Stimulated activated naive B cell treated with anti-CD40 and anti-IgM and Interleukin-4, amounts not matched to agents 10 μg/mL and 1 μg/mL and 100 μg/mL, for 72 hours (primary cell): ENCODE measurements at regions not wholly inside any gene's neighbourhood (a gene's known extent, or its start where the extent isn't known, plus 50 kb on each side); places are given as distances from the start of the nearest gene placed in this dataset.

Experiments
- ATAC-seq, 2 donors: fragments of 150-1000 bp; cut with Tn5 transposase; replicated peaks; 2 replicates each; pipeline ENCODE4 v1.10.0; 2021; ENCODE audit warnings: moderate library complexity in 1 of 2
- DNase-seq: peaks from one replicate; pipeline ENCODE4 v3.0.0; 2021
- H3K27ac Mint-ChIP-seq: one replicate; pipeline ENCODE4 v1.8.0; 2022; ENCODE audit warnings: mild to moderate bottlenecking, mixed read lengths
- H3K27me3 Mint-ChIP-seq, 2 donors: one replicate each; pipeline ENCODE4 v1.8.0; 2022; ENCODE audit warnings: mixed read lengths in 2 of 2
- H3K36me3 Mint-ChIP-seq, 2 donors: one replicate each; pipeline ENCODE4 v1.8.0; 2022; ENCODE audit warnings: mixed read lengths in 2 of 2, mild to moderate bottlenecking in 1 of 2
- H3K4me1 Mint-ChIP-seq, 2 donors: one replicate each; pipeline ENCODE4 v1.8.0; 2022; ENCODE audit warnings: mixed read lengths in 2 of 2, mild to moderate bottlenecking in 1 of 2
- H3K4me3 Mint-ChIP-seq, 2 donors: one replicate each; pipeline ENCODE4 v1.8.0; 2022; ENCODE audit warnings: mild to moderate bottlenecking in 2 of 2, mixed read lengths in 2 of 2, moderate library complexity in 1 of 2
- H3K9me3 Mint-ChIP-seq, 2 donors: one replicate each; pipeline ENCODE4 v1.8.0; 2022; ENCODE audit warnings: mixed read lengths in 2 of 2, mild to moderate bottlenecking in 1 of 2

DNA sequence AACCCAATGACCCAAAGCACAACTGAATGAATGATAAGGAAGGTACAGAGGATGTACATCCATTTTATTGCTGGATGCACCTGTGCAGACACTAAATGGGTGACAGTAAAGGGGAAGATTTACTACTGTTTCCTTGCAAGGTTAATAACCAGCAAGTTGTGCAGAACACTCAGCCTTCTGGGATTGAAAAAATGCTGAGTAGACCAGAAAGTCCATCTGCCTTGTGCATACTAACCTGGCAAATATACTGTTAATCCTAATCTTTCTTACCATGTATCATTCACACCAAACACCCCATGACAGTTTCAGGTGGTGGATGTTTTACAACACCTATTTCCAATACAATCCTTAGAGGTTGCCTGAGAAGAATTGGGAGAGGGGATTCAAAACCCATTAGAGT, 814.1 kb upstream of the NRXN1 start:
- DNase-seq (no peak), ATAC-seq (no peak)
- Mint-ChIP-seq H3K27me3 (no peaks in the 10 kb centered on the region), H3K4me1 (no peaks in the 10 kb centered on the region), H3K4me3 (no peak overlapping the region), H3K27ac (no peak overlapping the region), H3K9me3 (peaks cover 1 to 11% of the 10 kb centered on the region in 2 donors), H3K36me3 (no peaks in the 10 kb centered on the region)

DNA sequence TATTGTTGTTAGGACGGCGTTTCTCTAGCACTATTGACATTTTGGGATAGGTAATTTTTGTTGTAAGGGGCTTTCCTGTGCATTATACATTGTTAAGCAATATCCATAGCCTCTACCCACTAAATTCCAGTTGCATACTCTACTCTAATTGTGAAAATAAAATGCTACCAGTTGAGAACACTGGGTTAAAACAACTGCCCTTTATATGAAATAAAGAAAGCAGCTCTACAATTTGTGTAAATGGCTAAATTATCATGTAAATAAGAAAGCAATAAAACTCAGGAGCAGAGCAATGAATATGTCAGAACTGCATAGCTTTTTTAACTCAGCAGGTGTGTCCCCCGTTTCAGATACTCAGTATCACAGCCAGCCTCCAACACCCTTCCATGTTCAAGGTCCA, 812.7 kb upstream of the NRXN1 start:
- H3K27ac Mint-ChIP-seq, result no peak overlapping the region
- H3K9me3 Mint-ChIP-seq, result peaks cover 4 to 11% of the 10 kb centered on the region in 2 donors
- no peak for ATAC-seq
- no peaks in the 10 kb centered on the region for H3K4me1 Mint-ChIP-seq
- no peak for DNase-seq
- H3K36me3 Mint-ChIP-seq, result no peaks in the 10 kb centered on the region
- H3K27me3 Mint-ChIP-seq, result no peaks in the 10 kb centered on the region
- H3K4me3 Mint-ChIP-seq, result no peak overlapping the region

DNA sequence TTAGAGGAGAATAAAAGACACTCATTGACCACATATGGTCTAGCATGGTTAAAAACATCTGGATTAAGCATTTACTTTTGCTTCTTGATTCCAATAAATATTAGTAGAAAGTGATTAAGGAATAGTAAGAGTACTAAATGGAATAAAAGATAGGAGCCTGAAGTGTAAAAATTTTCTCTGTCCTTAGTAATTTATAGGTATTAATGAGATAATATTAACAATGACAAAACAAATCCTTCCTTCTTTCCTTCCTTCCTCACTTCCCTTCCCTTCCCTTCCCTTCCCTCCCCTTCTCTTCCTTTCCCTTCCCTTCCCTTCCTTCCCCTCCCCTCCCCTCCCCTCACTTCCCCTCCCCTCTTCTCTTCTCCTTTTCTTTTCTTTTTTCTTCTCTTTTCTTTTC, 797.5 kb upstream of the NRXN1 start:
- DNase-seq (no peak), ATAC-seq (no peak)
- Mint-ChIP-seq H3K4me3 (no peak overlapping the region), H3K36me3 (no peaks in the 10 kb centered on the region), H3K27me3 (no peaks in the 10 kb centered on the region), H3K9me3 (peaks cover 0 to 1% of the 10 kb centered on the region in 2 donors), H3K4me1 (no peaks in the 10 kb centered on the region), H3K27ac (no peak overlapping the region)

DNA sequence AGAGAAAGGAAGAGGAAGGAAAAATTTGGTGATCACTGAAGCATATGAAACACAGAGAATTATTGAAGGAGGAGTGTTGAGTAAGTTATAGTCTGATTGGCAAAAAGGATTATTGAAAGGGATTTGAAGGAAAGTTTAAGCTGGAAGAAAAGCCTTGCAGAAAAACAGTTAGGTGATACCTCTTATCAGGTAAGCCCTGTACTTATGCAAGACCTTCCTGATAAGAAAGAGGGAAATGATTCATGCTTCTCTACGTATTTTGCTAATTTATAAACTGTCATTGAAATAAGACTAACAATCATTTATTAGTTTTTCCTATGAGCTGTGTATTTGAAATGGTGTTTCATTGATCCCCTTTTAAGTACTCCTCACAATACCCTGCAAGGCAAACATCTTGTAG, 793.9 kb upstream of the NRXN1 start:
- H3K36me3 Mint-ChIP-seq, result no peaks in the 10 kb centered on the region
- H3K9me3 Mint-ChIP-seq, result peaks cover 1 to 5% of the 10 kb centered on the region in 2 donors
- DNase-seq (no peak), ATAC-seq (no peak)
- H3K4me1 Mint-ChIP-seq, result no peaks in the 10 kb centered on the region
- H3K27me3 Mint-ChIP-seq, result no peaks in the 10 kb centered on the region
- H3K27ac Mint-ChIP-seq, result no peak overlapping the region
- H3K4me3 Mint-ChIP-seq, result no peak overlapping the region

DNA sequence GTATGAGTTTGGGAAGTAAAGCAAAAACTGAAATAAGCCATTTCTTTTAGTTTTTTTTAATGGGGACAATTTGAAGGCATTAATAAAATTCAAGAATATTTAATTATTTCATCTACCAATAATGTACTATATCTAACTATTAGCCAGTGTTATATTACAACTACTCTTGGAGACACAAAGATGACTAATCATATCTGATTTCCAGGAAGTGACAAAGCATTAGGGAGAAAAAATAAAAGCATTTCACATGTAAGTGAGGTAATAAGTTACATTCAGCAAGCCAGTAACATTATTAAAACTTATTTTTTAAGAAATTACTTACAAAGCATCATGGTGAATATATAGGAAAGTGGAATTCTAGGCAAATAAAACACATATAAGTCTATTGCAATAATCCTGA, 781.3 kb upstream of the NRXN1 start:
- no peak for DNase-seq
- Mint-ChIP-seq H3K9me3 (no peaks in the 10 kb centered on the region), H3K36me3 (no peaks in the 10 kb centered on the region), H3K4me3 (no peak overlapping the region), H3K27ac (no peak overlapping the region), H3K27me3 (no peaks in the 10 kb centered on the region), H3K4me1 (no peaks in the 10 kb centered on the region)
- ATAC-seq, result no peak

DNA sequence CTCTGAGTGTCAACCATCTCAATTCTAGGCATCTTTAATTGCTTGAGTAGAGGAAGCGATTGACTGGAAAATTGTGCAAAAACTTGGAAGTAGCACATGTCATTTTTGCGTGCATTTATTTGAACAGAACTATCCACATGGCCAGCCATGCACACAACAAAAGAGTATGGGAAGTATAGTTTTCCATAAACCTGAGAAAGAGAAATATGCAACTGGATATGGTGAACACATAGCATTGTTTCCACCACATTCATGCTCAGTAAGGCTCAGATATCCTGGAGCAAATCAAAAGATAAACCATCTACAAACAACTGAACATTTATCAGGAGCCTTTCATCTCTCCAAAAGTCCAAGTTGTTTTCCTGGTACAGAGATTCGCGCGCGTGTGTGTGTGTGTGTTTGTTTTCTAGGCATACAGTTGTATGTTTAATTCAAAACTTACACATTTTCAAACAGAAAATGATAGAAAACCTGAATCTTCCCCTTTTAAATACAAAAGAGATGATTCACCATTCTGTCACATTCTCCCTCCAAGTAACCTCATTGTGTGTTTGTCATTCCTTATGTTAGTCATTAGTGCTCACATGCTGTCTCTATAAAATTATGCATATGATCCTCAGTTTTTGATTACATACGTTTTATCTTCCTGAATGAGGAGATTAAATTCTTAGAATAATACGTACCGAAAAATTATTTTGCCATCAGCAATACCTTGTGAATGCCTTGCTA, 780.4 kb upstream of the NRXN1 start:
- Mint-ChIP-seq H3K4me3 (no peak overlapping the region), H3K36me3 (no peaks in the 10 kb centered on the region), H3K27ac (no peak overlapping the region), H3K4me1 (no peaks in the 10 kb centered on the region), H3K9me3 (no peaks in the 10 kb centered on the region), H3K27me3 (no peaks in the 10 kb centered on the region)
- ATAC-seq (no peak), DNase-seq (no peak)

DNA sequence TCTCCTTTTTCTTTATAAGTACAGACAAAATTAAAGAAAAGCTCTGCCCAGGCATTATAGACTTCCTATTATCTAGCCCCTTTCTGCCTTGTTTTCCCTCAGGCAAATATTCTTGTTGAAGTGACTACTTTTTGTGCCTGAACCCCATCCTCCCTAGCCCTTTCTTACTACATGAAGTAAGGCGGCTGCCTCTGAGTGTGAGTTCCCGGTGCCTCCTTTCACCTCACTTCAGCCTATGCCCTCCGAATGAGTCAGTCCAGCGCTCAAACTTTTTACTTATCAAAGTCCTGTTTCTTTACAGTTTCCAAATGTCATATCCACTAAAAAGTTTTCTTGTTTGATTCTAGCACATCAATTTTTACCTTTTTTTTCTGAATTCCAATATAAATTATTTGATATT, 778.3 kb upstream of the NRXN1 start:
- ATAC-seq (no peak), DNase-seq (no peak)
- Mint-ChIP-seq H3K9me3 (peaks cover 4% of the 10 kb centered on the region in 2 donors), H3K4me1 (no peaks in the 10 kb centered on the region), H3K27ac (no peak overlapping the region), H3K4me3 (no peak overlapping the region), H3K36me3 (no peaks in the 10 kb centered on the region), H3K27me3 (no peaks in the 10 kb centered on the region)

DNA sequence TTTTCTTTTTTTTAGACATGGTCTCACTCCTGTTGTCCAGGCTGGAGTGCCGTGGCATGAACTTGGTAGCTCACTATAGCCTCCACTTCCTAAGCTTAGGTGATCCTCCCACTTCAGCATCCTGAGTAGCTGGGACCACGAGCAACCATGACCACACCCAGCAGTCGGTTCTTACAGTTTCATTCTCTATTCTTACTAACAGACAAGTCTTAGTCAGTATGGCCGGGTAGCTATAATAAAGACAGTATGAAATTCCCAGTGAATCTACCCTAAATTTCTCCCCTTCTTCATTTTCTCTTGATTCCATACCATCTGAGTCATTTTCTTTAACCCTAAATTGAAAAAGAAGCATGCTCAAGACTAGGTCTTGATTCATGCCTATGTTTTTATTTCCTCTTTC, 775.3 kb upstream of the NRXN1 start:
- Mint-ChIP-seq H3K4me1 (no peaks in the 10 kb centered on the region), H3K9me3 (peaks cover 4 to 5% of the 10 kb centered on the region in 2 donors), H3K4me3 (no peak overlapping the region), H3K27me3 (no peaks in the 10 kb centered on the region), H3K36me3 (no peaks in the 10 kb centered on the region), H3K27ac (no peak overlapping the region)
- no peak for ATAC-seq
- DNase-seq, result no peak

DNA sequence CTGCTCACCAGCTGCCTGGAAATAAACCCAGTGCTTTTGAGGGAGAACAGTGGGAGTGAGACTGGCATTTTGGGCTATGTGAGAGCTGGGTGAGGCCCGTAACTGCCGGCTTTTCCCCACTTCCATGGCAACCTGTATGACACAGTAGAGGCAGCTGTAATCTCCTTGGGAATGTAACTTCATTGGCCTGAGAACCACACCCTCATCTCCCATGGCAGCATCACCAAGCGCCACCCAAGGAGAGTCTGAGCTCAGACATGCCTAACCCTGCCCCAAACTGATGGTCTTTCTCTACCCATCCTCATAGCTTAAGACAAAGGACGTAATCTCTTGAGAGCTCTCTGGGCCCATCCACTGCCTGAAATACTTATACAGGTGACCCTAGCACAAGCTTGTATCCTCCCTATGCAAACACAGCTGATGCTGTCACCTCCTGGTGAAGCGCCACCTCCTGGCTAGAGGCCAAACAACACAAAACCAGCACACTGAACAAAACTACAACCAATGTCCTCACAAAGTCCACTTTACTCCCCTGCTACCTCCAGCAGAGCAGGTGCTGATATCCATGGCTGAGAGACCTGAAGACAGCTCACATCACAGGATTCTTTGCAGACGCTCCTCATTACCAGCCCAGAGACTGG, 763.4 kb upstream of the NRXN1 start:
- Mint-ChIP-seq H3K4me3 (no peak overlapping the region), H3K9me3 (peaks cover 4 to 12% of the 10 kb centered on the region in 2 donors), H3K27me3 (no peaks in the 10 kb centered on the region), H3K4me1 (no peaks in the 10 kb centered on the region), H3K36me3 (no peaks in the 10 kb centered on the region), H3K27ac (no peak overlapping the region)
- DNase-seq, result no peak
- ATAC-seq, result no peak

DNA sequence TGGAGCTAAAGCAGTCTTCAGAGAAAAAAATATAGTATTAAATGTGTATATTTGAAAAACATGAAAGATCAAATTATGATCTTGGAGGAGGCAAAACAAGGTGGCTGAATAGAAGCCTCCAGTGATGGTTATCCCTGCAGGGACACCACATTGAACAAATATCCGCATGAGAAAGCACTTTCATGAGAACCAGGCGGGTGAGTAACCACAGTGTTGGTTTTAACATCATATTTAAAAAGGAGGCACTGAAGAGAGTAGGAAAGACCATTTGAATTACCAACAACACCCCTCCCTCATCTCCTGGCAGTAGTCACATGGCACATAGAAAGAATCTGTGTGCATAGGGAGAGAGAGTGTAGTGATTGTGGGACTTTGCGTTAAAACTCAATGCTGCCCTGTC, 759.6 kb upstream of the NRXN1 start:
- no peaks in the 10 kb centered on the region for H3K4me1 Mint-ChIP-seq
- no peaks in the 10 kb centered on the region for H3K36me3 Mint-ChIP-seq

DNA sequence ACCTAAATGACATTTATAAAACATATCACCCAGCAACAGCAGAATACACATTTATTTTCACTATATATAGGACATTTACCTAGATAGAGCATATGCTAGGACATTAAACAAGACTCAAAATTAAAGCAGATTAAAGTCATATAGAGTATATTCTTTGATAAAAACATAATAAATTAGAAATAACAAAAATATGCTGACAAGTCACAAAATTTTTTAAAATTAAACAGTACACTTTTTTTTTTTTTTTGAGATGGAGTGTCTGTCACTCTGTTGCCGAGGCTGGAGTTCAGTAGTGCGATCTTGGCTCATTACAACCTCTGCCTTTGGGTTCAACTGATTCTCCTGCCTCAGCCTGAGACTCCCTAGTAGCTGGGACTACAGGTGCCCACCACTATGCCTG, 758.9 kb upstream of the NRXN1 start:
- no peak overlapping the region for H3K4me3 Mint-ChIP-seq
- DNase-seq (no peak), ATAC-seq (no peak)
- no peaks in the 10 kb centered on the region for H3K4me1 Mint-ChIP-seq
- H3K27me3 Mint-ChIP-seq, result no peaks in the 10 kb centered on the region
- H3K9me3 Mint-ChIP-seq, result peaks cover 0 to 6% of the 10 kb centered on the region in 2 donors
- H3K36me3 Mint-ChIP-seq, result no peaks in the 10 kb centered on the region
- H3K27ac Mint-ChIP-seq, result no peak overlapping the region

More for the DNA sequence above, 759.6 kb upstream of the NRXN1 start:
- Mint-ChIP-seq H3K27me3 (no peaks in the 10 kb centered on the region), H3K4me3 (no peak overlapping the region), H3K27ac (no peak overlapping the region), H3K9me3 (peaks cover 0 to 6% of the 10 kb centered on the region in 2 donors)
- DNase-seq, result no peak
- ATAC-seq, result no peak

DNA sequence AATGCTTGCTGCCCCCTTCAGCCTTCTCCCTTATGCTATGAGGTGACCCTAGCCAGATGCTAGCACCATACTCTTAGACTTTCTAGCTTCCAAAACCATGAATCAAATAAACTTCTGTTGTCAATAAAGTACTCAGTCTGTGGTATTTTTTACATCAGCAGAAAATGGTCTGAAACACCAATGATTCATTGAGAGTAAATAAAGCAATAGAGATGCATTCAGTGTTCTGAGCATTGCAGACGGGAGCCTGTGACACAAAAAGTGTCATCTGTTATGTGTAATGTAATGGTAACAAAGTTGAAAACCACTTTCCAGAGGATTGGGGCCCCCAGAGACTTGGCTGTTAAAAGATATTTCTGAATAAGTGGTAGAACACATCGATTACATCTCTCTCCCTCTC, 758.0 kb upstream of the NRXN1 start:
- no peak for ATAC-seq
- Mint-ChIP-seq H3K27me3 (no peaks in the 10 kb centered on the region), H3K4me3 (no peak overlapping the region), H3K36me3 (no peaks in the 10 kb centered on the region), H3K4me1 (no peaks in the 10 kb centered on the region), H3K9me3 (peaks cover 0 to 6% of the 10 kb centered on the region in 2 donors), H3K27ac (no peak overlapping the region)
- no peak for DNase-seq

DNA sequence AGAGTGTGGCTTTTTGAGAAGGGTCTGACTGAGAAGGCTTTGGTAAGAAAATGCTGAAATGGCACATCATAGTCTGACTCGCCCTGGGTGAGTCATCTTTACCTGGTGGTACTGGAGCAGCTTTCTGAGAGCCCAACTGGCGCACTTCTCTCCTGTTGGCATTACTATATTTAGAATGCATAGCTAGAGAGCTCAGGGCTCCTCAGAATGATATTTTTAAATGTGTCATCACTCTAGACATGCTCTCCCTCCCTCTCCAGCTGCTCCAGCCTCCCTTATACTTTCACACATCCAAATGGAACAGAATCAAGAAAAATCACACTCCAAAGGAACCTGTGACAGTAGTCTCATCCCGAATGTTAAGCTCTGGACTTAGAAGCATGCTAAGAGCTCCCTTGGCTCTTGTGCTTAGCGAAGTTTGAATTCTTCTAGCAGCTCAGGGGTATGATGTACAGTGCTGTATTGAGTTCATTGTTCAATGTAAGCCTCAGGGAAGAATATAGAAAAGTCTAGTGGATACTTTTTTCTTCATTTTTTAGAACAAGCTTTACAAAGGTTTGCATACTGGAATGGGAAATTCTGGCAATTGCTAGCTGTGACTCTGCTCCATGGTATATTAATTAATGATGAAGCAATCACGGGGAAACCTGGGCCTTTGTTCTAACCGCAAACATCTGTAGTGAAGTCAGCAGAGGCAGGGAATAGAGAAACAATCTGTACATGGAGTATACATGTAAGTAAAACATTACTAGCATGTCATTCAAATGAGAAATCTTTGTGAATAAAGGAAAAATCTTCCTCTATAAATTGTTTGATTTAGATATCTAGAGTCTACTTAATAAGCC, 751.2 kb upstream of the NRXN1 start:
- Mint-ChIP-seq H3K9me3 (peaks cover 4 to 5% of the 10 kb centered on the region in 2 donors), H3K4me1 (no peaks in the 10 kb centered on the region), H3K27ac (no peak overlapping the region), H3K27me3 (no peaks in the 10 kb centered on the region), H3K4me3 (no peak overlapping the region), H3K36me3 (no peaks in the 10 kb centered on the region)
- ATAC-seq (no peak), DNase-seq (no peak)

DNA sequence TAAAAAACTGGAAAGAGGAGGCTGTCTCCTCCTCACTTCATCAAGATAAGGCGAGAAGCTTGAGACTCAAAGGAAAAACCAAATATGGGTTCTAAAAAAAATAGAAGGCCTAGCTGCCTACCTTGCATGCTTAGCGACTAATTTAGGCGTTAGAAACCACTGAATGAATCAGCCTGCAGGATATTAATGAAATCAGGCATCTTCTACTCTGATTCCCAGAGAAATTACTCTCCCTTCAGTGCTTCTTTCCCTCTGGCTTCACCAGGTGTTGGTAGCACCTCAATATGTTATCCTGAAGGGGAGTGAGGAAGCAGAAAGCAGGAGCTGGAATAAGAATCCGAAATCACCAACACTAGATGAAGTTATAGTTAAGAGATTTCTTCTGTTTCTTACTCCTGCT, 749.8 kb upstream of the NRXN1 start:
- no peaks in the 10 kb centered on the region for H3K4me1 Mint-ChIP-seq
- H3K9me3 Mint-ChIP-seq, result peaks cover 4 to 5% of the 10 kb centered on the region in 2 donors
- H3K27ac Mint-ChIP-seq, result no peak overlapping the region
- no peaks in the 10 kb centered on the region for H3K36me3 Mint-ChIP-seq
- ATAC-seq (no peak), DNase-seq (no peak)
- H3K4me3 Mint-ChIP-seq, result no peak overlapping the region
- no peaks in the 10 kb centered on the region for H3K27me3 Mint-ChIP-seq

DNA sequence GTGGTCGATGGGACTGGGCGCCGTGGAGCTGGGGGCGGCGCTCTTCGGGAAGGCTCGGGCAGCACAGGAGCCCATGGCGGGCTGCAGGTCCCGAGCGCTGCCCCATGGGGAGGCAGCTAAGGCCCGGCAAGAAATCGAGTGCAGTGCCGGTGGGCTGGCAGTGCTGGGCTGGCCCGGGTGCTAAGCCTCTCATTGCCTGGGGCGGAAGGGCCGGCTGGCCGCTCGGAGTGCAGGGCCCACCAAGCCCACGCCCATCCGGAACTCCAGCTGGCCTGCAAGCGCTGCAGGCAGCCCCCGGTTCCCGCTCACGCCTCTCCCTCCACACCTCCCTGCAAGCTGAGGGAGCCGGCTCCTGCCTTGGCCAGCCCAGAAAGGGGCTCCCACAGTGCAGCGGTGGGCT, 748.4 kb upstream of the NRXN1 start:
- no peak for ATAC-seq
- DNase-seq, result no peak
- Mint-ChIP-seq H3K9me3 (peaks cover 4 to 6% of the 10 kb centered on the region in 2 donors), H3K27ac (no peak overlapping the region), H3K4me1 (no peaks in the 10 kb centered on the region), H3K4me3 (no peak overlapping the region), H3K27me3 (no peaks in the 10 kb centered on the region), H3K36me3 (no peaks in the 10 kb centered on the region)
